DND-41 (cell line): ENCODE measurements at regions not wholly inside any gene's neighbourhood (a gene's known extent, or its start where the extent isn't known, plus 50 kb on each side); places are given as distances from the start of the nearest gene placed in this dataset.
"Not testable (repeated sequence)": the region's sequence is repeated elsewhere in the genome, so short reads cannot be mapped to it uniquely, and the experiment has no call there.

ENCODE experiments used
- EZH2 ChIP-seq: IDR thresholded peaks from 3 replicates; pipeline ENCODE4 v1.6.1; 2012; ENCODE audit warnings: borderline replicate concordance, low read depth, mild to moderate bottlenecking, moderate library complexity, low read length, inconsistent platforms; ENCODE audit not compliant: severe bottlenecking
- TF ChIP-seq, protein P1 (sequence below): IDR thresholded peaks from 2 replicates; pipeline ENCODE4 v1.5.1; 2012; ENCODE audit warnings: borderline replicate concordance, low read length, moderate library complexity, mild to moderate bottlenecking; ENCODE audit not compliant: poor library complexity, severe bottlenecking; ENCODE audit errors: extremely low read depth

DNA sequence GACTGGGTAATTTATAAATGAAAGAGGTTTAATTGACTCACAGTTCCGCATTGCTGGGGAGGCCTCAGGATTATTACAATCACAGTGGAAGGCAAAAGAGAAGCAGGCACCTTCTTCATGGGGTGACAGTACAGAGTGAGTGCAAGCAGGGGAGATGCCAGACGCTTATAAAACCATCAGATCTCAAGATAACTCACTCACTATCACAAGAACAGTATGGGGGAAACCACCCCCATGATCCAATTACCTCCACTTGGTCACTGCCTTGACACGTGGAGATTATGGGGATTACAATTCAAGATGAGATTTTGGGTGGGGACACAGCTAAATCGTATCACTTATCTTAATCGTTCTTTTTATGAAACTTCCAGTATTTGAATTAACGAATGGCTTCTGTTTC lies 179.5 kb upstream of the TSC22D2 start:
- TF ChIP-seq, protein P1, sequence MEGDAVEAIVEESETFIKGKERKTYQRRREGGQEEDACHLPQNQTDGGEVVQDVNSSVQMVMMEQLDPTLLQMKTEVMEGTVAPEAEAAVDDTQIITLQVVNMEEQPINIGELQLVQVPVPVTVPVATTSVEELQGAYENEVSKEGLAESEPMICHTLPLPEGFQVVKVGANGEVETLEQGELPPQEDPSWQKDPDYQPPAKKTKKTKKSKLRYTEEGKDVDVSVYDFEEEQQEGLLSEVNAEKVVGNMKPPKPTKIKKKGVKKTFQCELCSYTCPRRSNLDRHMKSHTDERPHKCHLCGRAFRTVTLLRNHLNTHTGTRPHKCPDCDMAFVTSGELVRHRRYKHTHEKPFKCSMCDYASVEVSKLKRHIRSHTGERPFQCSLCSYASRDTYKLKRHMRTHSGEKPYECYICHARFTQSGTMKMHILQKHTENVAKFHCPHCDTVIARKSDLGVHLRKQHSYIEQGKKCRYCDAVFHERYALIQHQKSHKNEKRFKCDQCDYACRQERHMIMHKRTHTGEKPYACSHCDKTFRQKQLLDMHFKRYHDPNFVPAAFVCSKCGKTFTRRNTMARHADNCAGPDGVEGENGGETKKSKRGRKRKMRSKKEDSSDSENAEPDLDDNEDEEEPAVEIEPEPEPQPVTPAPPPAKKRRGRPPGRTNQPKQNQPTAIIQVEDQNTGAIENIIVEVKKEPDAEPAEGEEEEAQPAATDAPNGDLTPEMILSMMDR: not testable (repeated sequence)
- not testable (repeated sequence) for TF ChIP-seq EZH2
